WTC11 (cell line): ENCODE measurements at regions not wholly inside any gene's neighbourhood (a gene's known extent, or its start where the extent isn't known, plus 50 kb on each side); places are given as distances from the start of the nearest gene placed in this dataset.

Source experiments
- ATAC-seq: fragments of 200-7000 bp; cut with Tn5 transposase; 2 replicates; pipeline ENCODE4 v1.10.0; 2021; ENCODE audit warnings: mild to moderate bottlenecking, moderate library complexity
- CTCF ChIA-PET: fragments of 300-600 bp; sonication (Branson Sonifier 250); formaldehyde crosslinking; loops from one replicate; lab custom pipeline; 2021; ENCODE audit warnings: antibody characterized with exemption; lab: Charles Lee
- POLR2A ChIA-PET: fragments of 350-600 bp; sonication (Branson Sonifier 250); formaldehyde crosslinking; loops from one replicate; lab custom pipeline; 2021; ENCODE audit warnings: antibody characterized with exemption; lab: Charles Lee
- DNase-seq: peaks from one replicate; pipeline ENCODE4 v3.0.0; 2021; ENCODE audit warnings: low spot score
- H3K27ac Mint-ChIP-seq: 2 replicates; pipeline ENCODE4 v1.8.0; 2021; ENCODE audit warnings: mixed read lengths
- H3K27me3 Mint-ChIP-seq: 2 replicates; pipeline ENCODE4 v1.8.0; 2021; ENCODE audit warnings: low read depth, mild to moderate bottlenecking, moderate library complexity, mixed read lengths
- H3K36me3 Mint-ChIP-seq: 2 replicates; pipeline ENCODE4 v1.8.0; 2021; ENCODE audit warnings: mixed read lengths
- H3K4me1 Mint-ChIP-seq: 2 replicates; pipeline ENCODE4 v1.8.0; 2022; ENCODE audit warnings: mixed read lengths
- H3K4me3 Mint-ChIP-seq: 2 replicates; pipeline ENCODE4 v1.8.0; 2021; ENCODE audit warnings: mild to moderate bottlenecking, moderate library complexity, mixed read lengths
- H3K9me3 Mint-ChIP-seq: 2 replicates; pipeline ENCODE4 v1.8.0; 2021; ENCODE audit warnings: mixed read lengths
- ERG ChIP-seq: fragments of 250-450 bp; sonication (Bioruptor Pico); IDR thresholded peaks from 2 replicates; pipeline ENCODE4 v1.8.0; 2021; ENCODE audit warnings: mild to moderate bottlenecking
- JAZF1 ChIP-seq: fragments of 250-450 bp; sonication (Bioruptor Pico); IDR thresholded peaks from 2 replicates; pipeline ENCODE4 v1.9.0; 2021; ENCODE audit warnings: moderate library complexity, mild to moderate bottlenecking, inconsistent platforms
- MXD4 ChIP-seq: fragments of 250-450 bp; sonication (Bioruptor Pico); IDR thresholded peaks from 2 replicates; pipeline ENCODE4 v1.8.0; 2021; ENCODE audit warnings: mild to moderate bottlenecking, moderate library complexity, borderline replicate concordance
- MYBL2 ChIP-seq: sonication (generic); formaldehyde crosslinking; IDR thresholded peaks from 2 replicates; pipeline ENCODE4 v1.8.1; 2023; ENCODE audit warnings: mild to moderate bottlenecking, moderate library complexity, missing genetic modification reagents
- NFE2L1 ChIP-seq: sonication (generic); formaldehyde crosslinking; IDR thresholded peaks from 2 replicates; pipeline ENCODE4 v1.8.1; 2023; ENCODE audit warnings: missing genetic modification reagents
- RORB ChIP-seq: fragments of 250-450 bp; sonication (Bioruptor Pico); IDR thresholded peaks from 2 replicates; pipeline ENCODE4 v1.9.0; 2021; ENCODE audit warnings: mild to moderate bottlenecking
- SMAD4 ChIP-seq: sonication (generic); formaldehyde crosslinking; IDR thresholded peaks from 2 replicates; pipeline ENCODE4 v1.8.0; 2022; ENCODE audit warnings: mild to moderate bottlenecking, missing genetic modification reagents
- ZBTB21 ChIP-seq: sonication (generic); formaldehyde crosslinking; IDR thresholded peaks from 2 replicates; pipeline ENCODE4 v1.8.1; 2023; ENCODE audit warnings: mild to moderate bottlenecking, missing genetic modification reagents, borderline replicate concordance
- ZNF121 ChIP-seq: sonication (generic); formaldehyde crosslinking; IDR thresholded peaks from 2 replicates; pipeline ENCODE4 v1.8.0; 2023; ENCODE audit warnings: missing genetic modification reagents
- ZNF219 ChIP-seq: sonication (generic); formaldehyde crosslinking; IDR thresholded peaks from 2 replicates; pipeline ENCODE4 v1.8.0; 2023; ENCODE audit warnings: missing genetic modification reagents, mild to moderate bottlenecking, borderline replicate concordance
- ZNF281 ChIP-seq: sonication (generic); formaldehyde crosslinking; IDR thresholded peaks from 2 replicates; pipeline ENCODE4 v1.8.0; 2023; ENCODE audit warnings: mild to moderate bottlenecking, missing genetic modification reagents
- TF ChIP-seq, protein P1 (sequence below): sonication (generic); formaldehyde crosslinking; IDR thresholded peaks from 2 replicates; pipeline ENCODE4 v1.8.0; 2023; ENCODE audit warnings: missing genetic modification reagents
- TF ChIP-seq, protein P2 (sequence below): sonication (generic); formaldehyde crosslinking; IDR thresholded peaks from 2 replicates; pipeline ENCODE4 v1.8.1; 2022; ENCODE audit warnings: mild to moderate bottlenecking, moderate library complexity, missing genetic modification reagents
- TF ChIP-seq, protein P3 (sequence below): sonication (generic); formaldehyde crosslinking; IDR thresholded peaks from 2 replicates; pipeline ENCODE4 v1.8.1; 2023; ENCODE audit warnings: mild to moderate bottlenecking, moderate library complexity, missing genetic modification reagents

DNA sequence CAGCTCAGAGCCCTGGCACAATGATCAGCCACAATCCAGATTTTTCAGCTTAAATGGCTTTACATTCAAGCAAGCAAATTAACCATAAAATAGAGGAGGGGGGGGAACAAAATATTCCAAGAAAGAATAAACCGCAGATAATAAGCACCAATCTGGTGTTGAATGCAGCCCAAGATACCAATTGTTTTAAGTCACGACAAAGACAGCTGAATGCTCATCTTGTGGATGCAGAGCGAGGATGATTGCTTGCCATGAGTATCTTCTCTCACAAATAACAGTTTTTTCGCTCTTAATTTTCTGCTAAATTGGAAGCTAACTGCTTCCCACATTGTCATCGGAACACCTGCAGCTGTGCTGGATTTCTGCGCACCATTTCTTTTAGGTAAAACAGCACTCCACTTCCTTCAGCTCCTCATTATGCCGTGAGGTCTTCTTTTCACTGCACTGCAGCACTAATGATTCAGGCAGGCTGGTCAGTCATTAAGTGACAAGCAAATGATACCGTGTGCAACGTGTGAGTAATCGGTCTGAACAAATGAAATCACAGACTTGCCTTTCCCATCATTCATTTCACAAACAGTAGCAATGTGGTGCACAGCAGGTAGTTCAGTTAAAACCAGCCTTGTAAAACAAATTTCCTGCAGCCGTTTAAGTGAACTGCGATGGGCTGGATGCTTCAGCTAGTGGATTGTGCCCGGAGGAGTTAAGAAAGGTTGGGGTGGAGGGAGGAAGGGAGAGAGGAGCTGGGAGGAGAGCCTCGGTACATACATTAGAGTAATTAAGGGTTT, 106.4 kb upstream of the CDCA7L start (continued):
- TF ChIP-seq, protein P1, sequence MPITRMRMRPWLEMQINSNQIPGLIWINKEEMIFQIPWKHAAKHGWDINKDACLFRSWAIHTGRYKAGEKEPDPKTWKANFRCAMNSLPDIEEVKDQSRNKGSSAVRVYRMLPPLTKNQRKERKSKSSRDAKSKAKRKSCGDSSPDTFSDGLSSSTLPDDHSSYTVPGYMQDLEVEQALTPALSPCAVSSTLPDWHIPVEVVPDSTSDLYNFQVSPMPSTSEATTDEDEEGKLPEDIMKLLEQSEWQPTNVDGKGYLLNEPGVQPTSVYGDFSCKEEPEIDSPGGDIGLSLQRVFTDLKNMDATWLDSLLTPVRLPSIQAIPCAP (CRISPR knock-in tag) = no peak
- TF ChIP-seq, protein P2, sequence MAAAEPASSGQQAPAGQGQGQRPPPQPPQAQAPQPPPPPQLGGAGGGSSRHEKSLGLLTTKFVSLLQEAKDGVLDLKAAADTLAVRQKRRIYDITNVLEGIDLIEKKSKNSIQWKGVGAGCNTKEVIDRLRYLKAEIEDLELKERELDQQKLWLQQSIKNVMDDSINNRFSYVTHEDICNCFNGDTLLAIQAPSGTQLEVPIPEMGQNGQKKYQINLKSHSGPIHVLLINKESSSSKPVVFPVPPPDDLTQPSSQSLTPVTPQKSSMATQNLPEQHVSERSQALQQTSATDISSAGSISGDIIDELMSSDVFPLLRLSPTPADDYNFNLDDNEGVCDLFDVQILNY (CRISPR knock-in tag) = no peak

GRCh38 chr7:22049766-22050500, 104.2 kb upstream of the CDCA7L start:
- POLR2A ChIA-PET = no interaction called here
- DNase-seq = no peak
- Mint-ChIP-seq H3K36me3 (peaks cover 6% of the 10 kb centered on the region), H3K9me3 (peaks cover 15% of the 10 kb centered on the region), H3K4me1 (peaks cover 33% of the 10 kb centered on the region), H3K27ac (peak overlapping the region; percentile 19; the same call in 1 of the 2 replicates), H3K4me3 (no peak overlapping the region), H3K27me3 (no peaks in the 10 kb centered on the region)
- CTCF ChIA-PET = no interaction called here
- ATAC-seq = no peak
- no peak for TF ChIP-seq MYBL2 (CRISPR knock-in tag)
- TF ChIP-seq JAZF1 = no peak
- TF ChIP-seq, protein P3, sequence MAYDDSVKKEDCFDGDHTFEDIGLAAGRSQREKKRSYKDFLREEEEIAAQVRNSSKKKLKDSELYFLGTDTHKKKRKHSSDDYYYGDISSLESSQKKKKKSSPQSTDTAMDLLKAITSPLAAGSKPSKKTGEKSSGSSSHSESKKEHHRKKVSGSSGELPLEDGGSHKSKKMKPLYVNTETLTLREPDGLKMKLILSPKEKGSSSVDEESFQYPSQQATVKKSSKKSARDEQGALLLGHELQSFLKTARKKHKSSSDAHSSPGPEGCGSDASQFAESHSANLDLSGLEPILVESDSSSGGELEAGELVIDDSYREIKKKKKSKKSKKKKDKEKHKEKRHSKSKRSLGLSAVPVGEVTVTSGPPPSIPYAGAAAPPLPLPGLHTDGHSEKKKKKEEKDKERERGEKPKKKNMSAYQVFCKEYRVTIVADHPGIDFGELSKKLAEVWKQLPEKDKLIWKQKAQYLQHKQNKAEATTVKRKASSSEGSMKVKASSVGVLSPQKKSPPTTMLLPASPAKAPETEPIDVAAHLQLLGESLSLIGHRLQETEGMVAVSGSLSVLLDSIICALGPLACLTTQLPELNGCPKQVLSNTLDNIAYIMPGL = no peak
- TF ChIP-seq ZNF121 (CRISPR knock-in tag) = no peak
- TF ChIP-seq RORB (CRISPR knock-in tag) = no peak
- TF ChIP-seq, protein P2 (CRISPR knock-in tag) = no peak
- TF ChIP-seq ZNF219 = no peak
- TF ChIP-seq MXD4 (CRISPR knock-in tag) = no peak
- no peak for TF ChIP-seq ZNF281 (CRISPR knock-in tag)
- TF ChIP-seq SMAD4 (CRISPR knock-in tag) = no peak
- TF ChIP-seq ERG = no peak
- no peak for TF ChIP-seq NFE2L1 (CRISPR knock-in tag)
- TF ChIP-seq ZBTB21 (CRISPR knock-in tag) = no peak
